Osteocyte (in vitro differentiated cells): ENCODE measurements at regions not wholly inside any gene's neighbourhood (a gene's known extent, or its start where the extent isn't known, plus 50 kb on each side); places are given as distances from the start of the nearest gene placed in this dataset.

Source experiments
- DNase-seq: peaks from one replicate; pipeline ENCODE4 v3.0.0; 2021; ENCODE audit warnings: mixed read lengths; ENCODE audit not compliant: unreplicated experiment; ENCODE audit errors: extremely low spot score
- H3K27ac Mint-ChIP-seq: one replicate; pipeline ENCODE4 v1.8.0; 2021; ENCODE audit warnings: mild to moderate bottlenecking, mixed read lengths; ENCODE audit not compliant: unreplicated experiment
- H3K27me3 Mint-ChIP-seq: one replicate; pipeline ENCODE4 v1.8.0; 2021; ENCODE audit warnings: mixed read lengths; ENCODE audit not compliant: unreplicated experiment
- H3K36me3 Mint-ChIP-seq: one replicate; pipeline ENCODE4 v1.8.0; 2021; ENCODE audit warnings: mixed read lengths; ENCODE audit not compliant: unreplicated experiment
- H3K4me1 Mint-ChIP-seq: one replicate; pipeline ENCODE4 v1.8.0; 2021; ENCODE audit warnings: mixed read lengths; ENCODE audit not compliant: unreplicated experiment
- H3K4me3 Mint-ChIP-seq: one replicate; pipeline ENCODE4 v1.8.0; 2021; ENCODE audit warnings: mild to moderate bottlenecking, moderate library complexity, mixed read lengths; ENCODE audit not compliant: unreplicated experiment
- H3K9me3 Mint-ChIP-seq: one replicate; pipeline ENCODE4 v1.8.0; 2021; ENCODE audit warnings: mixed read lengths; ENCODE audit not compliant: unreplicated experiment
- CTCF ChIP-seq: fragments of 200-600 bp; sonication (generic); IDR thresholded peaks from 2 replicates; pipeline ENCODE4 v1.5.0; 2021; ENCODE audit warnings: antibody characterized with exemption, mild to moderate bottlenecking, moderate library complexity

- no peak for DNase-seq
- Mint-ChIP-seq H3K27ac (no peak overlapping the region), H3K4me3 (no peak overlapping the region), H3K9me3 (no peaks in the 10 kb centered on the region), H3K27me3 (no peaks in the 10 kb centered on the region), H3K36me3 (no peaks in the 10 kb centered on the region), H3K4me1 (peaks cover 6% of the 10 kb centered on the region)
- TF ChIP-seq CTCF: no peak
Measured at GRCh38 chr11:28483072-28483867, 375.1 kb downstream of the METTL15 start.

GRCh38 chr11:28482666-28483065 lies 374.5 kb downstream of the METTL15 start:
- H3K9me3 Mint-ChIP-seq: no peaks in the 10 kb centered on the region
- no peaks in the 10 kb centered on the region for H3K36me3 Mint-ChIP-seq
- DNase-seq: no peak
- peaks cover 1% of the 10 kb centered on the region for H3K4me1 Mint-ChIP-seq
- no peaks in the 10 kb centered on the region for H3K27me3 Mint-ChIP-seq
- no peak overlapping the region for H3K27ac Mint-ChIP-seq
- no peak overlapping the region for H3K4me3 Mint-ChIP-seq
- no peak for TF ChIP-seq CTCF

GRCh38 chr11:28481616-28482480 lies 373.7 kb downstream of the METTL15 start:
- Mint-ChIP-seq H3K36me3 (no peaks in the 10 kb centered on the region), H3K27me3 (no peaks in the 10 kb centered on the region), H3K4me1 (no peaks in the 10 kb centered on the region), H3K9me3 (no peaks in the 10 kb centered on the region), H3K4me3 (no peak overlapping the region), H3K27ac (no peak overlapping the region)
- no peak for TF ChIP-seq CTCF
- DNase-seq: no peak

- H3K4me1 Mint-ChIP-seq: peaks cover 8% of the 10 kb centered on the region
- H3K27ac Mint-ChIP-seq: no peak overlapping the region
- H3K27me3 Mint-ChIP-seq: no peaks in the 10 kb centered on the region
- no peak for DNase-seq
- H3K36me3 Mint-ChIP-seq: no peaks in the 10 kb centered on the region
- no peak overlapping the region for H3K4me3 Mint-ChIP-seq
- TF ChIP-seq CTCF: no peak
- H3K9me3 Mint-ChIP-seq: no peaks in the 10 kb centered on the region
Measured at GRCh38 chr11:28480406-28480805, 372.2 kb downstream of the METTL15 start.

- no peaks in the 10 kb centered on the region for H3K27me3 Mint-ChIP-seq
Measured at GRCh38 chr11:28476864-28477263, 368.7 kb downstream of the METTL15 start.

More at GRCh38 chr11:28476864-28477263, 368.7 kb downstream of the METTL15 start:
- Mint-ChIP-seq H3K4me1 (peaks cover 8% of the 10 kb centered on the region), H3K27ac (no peak overlapping the region), H3K9me3 (no peaks in the 10 kb centered on the region), H3K4me3 (no peak overlapping the region), H3K36me3 (no peaks in the 10 kb centered on the region)
- DNase-seq: no peak
- no peak for TF ChIP-seq CTCF
